Thoracic aorta (tissue), 2 donors: ENCODE measurements at regions not wholly inside any gene's neighbourhood (a gene's known extent, or its start where the extent isn't known, plus 50 kb on each side); places are given as distances from the start of the nearest gene placed in this dataset.

Source experiments
- ATAC-seq: fragments of 150-250 bp; one replicate; pipeline ENCODE4 v1.8.0; 2017; ENCODE audit warnings: low read depth; ENCODE audit not compliant: insufficient number of reproducible peaks, low FRiP score
- DNase-seq: peaks from one replicate; pipeline ENCODE4 v3.0.0-alpha.2; 2020; ENCODE audit warnings: low spot score
- H3K27ac ChIP-seq, 2 donors: fragments of 200-600 bp; sonication (generic); 1 replicate in 1 of 2; 2 replicates in 1 of 2; pipeline ENCODE4 v1.5.1; 2016; ENCODE audit warnings: mild to moderate bottlenecking in 2 of 2, moderate library complexity in 2 of 2
- H3K27me3 ChIP-seq: fragments of 200-600 bp; sonication (generic); replicated peaks from 2 replicates; pipeline ENCODE4 v1.6.0; 2016; ENCODE audit warnings: mild to moderate bottlenecking; ENCODE audit not compliant: insufficient read depth
- H3K36me3 ChIP-seq: fragments of 200-600 bp; sonication (generic); one replicate; pipeline ENCODE4 v1.5.1; 2016
- H3K4me1 ChIP-seq, 2 donors: fragments of 200-600 bp; sonication (generic); 1 replicate in 1 of 2; 2 replicates in 1 of 2; pipeline versions ENCODE4 v1.5.1 to v1.6.0; 2016; ENCODE audit warnings: low read depth in 2 of 2, mild to moderate bottlenecking in 1 of 2; ENCODE audit not compliant: control insufficient read depth in 1 of 2
- H3K4me3 ChIP-seq: fragments of 200-600 bp; sonication (generic); 2 replicates; pipeline ENCODE4 v1.5.1; 2016; ENCODE audit warnings: mild to moderate bottlenecking
- H3K9me3 ChIP-seq: fragments of 200-600 bp; sonication (generic); 2 replicates; pipeline ENCODE4 v1.5.1; 2016
- TF ChIP-seq, protein P1 (sequence below): fragments of 200-600 bp; sonication (generic); IDR thresholded peaks from one replicate; pipeline ENCODE4 v1.5.1; 2019; ENCODE audit warnings: antibody characterized with exemption

- no peaks in the 10 kb centered on the region for H3K27me3 ChIP-seq
- ATAC-seq (no peak), DNase-seq (no peak)
- no peak overlapping the region for H3K4me3 ChIP-seq
- TF ChIP-seq, protein P1, sequence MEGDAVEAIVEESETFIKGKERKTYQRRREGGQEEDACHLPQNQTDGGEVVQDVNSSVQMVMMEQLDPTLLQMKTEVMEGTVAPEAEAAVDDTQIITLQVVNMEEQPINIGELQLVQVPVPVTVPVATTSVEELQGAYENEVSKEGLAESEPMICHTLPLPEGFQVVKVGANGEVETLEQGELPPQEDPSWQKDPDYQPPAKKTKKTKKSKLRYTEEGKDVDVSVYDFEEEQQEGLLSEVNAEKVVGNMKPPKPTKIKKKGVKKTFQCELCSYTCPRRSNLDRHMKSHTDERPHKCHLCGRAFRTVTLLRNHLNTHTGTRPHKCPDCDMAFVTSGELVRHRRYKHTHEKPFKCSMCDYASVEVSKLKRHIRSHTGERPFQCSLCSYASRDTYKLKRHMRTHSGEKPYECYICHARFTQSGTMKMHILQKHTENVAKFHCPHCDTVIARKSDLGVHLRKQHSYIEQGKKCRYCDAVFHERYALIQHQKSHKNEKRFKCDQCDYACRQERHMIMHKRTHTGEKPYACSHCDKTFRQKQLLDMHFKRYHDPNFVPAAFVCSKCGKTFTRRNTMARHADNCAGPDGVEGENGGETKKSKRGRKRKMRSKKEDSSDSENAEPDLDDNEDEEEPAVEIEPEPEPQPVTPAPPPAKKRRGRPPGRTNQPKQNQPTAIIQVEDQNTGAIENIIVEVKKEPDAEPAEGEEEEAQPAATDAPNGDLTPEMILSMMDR: no peak
- no peak overlapping the region for H3K27ac ChIP-seq
- no peaks in the 10 kb centered on the region for H3K9me3 ChIP-seq
- peaks cover 3 to 25% of the 10 kb centered on the region in 2 donors for H3K4me1 ChIP-seq
- H3K36me3 ChIP-seq: peaks cover 5% of the 10 kb centered on the region
Measured at GRCh38 chr2:217638533-217638932, 364.3 kb downstream of the TNS1 start.

DNA sequence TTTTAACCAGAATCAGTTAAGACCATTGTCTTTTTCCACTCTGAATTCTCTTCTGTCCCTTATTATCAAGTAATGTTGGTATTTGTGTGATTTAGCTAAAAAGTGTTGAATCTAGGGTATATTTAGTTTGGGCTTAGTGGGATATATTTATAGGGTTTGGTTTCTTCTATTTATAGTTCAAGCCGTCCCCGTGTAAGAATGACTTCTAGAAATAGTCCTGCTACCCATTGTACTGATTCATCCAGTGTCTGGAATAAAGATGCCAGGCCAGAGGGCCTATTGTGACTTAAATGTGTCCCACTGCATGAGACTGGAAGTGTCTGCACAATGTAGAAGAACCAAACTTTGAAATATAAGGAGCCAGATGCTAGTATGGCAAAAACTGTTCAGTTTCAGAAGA, 364.8 kb downstream of the TNS1 start:
- H3K27ac ChIP-seq: no peak overlapping the region
- H3K27me3 ChIP-seq: no peaks in the 10 kb centered on the region
- no peaks in the 10 kb centered on the region for H3K9me3 ChIP-seq
- peaks cover 5% of the 10 kb centered on the region for H3K36me3 ChIP-seq
- DNase-seq: no peak
- peaks cover 3 to 28% of the 10 kb centered on the region in 2 donors for H3K4me1 ChIP-seq
- ATAC-seq: no peak
- TF ChIP-seq, protein P1: no peak
- no peak overlapping the region for H3K4me3 ChIP-seq

GRCh38 chr2:217636991-217637561, 365.7 kb downstream of the TNS1 start:
- peaks cover 3 to 32% of the 10 kb centered on the region in 2 donors for H3K4me1 ChIP-seq
- no peak overlapping the region for H3K27ac ChIP-seq
- no peaks in the 10 kb centered on the region for H3K36me3 ChIP-seq
- no peak overlapping the region for H3K4me3 ChIP-seq
- no peaks in the 10 kb centered on the region for H3K27me3 ChIP-seq
- H3K9me3 ChIP-seq: no peaks in the 10 kb centered on the region
- no peak for ATAC-seq
- TF ChIP-seq, protein P1: no peak
- no peak for DNase-seq

- Histone ChIP-seq H3K4me1 (peaks cover 3 to 33% of the 10 kb centered on the region in 2 donors), H3K9me3 (no peaks in the 10 kb centered on the region), H3K4me3 (no peak overlapping the region), H3K27ac (no peak overlapping the region), H3K36me3 (no peaks in the 10 kb centered on the region), H3K27me3 (no peaks in the 10 kb centered on the region)
- DNase-seq (no peak), ATAC-seq (no peak)
- TF ChIP-seq, protein P1: no peak
Measured at GRCh38 chr2:217636578-217636977, 366.2 kb downstream of the TNS1 start.

DNA sequence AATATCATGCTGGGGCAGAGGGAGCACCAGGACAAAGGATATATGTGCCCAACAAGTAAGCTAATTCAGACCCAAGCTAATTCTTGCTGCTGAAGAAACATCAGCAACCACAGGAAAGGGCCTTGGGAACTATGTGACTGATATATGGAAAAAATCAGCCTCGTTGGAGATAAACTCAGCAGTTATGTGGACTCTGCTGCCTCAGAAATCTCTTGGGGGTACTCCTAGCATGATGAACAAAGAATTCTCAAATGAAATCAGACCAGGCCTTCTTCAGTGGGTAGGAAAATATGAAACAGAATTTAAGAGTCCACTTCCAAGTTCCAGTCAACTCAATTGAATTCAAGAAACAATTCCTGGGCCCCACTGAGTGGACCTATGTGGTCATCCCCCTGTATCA, 367.9 kb downstream of the TNS1 start:
- Histone ChIP-seq H3K27ac (no peak overlapping the region), H3K27me3 (no peaks in the 10 kb centered on the region), H3K9me3 (no peaks in the 10 kb centered on the region), H3K4me1 (peaks cover 3 to 34% of the 10 kb centered on the region in 2 donors), H3K36me3 (no peaks in the 10 kb centered on the region), H3K4me3 (no peak overlapping the region)
- TF ChIP-seq, protein P1: no peak
- ATAC-seq (no peak), DNase-seq (no peak)
